H1 (cell line): ENCODE measurements at regions not wholly inside any gene's neighbourhood (a gene's known extent, or its start where the extent isn't known, plus 50 kb on each side); places are given as distances from the start of the nearest gene placed in this dataset.

Source experiments
- CTCF ChIA-PET: fragments of 300-600 bp; sonication (Branson Sonifier 250); formaldehyde crosslinking; loops from one replicate; lab custom pipeline; 2021; ENCODE audit not compliant: partially characterized antibody; lab: Charles Lee
- POLR2A ChIA-PET: fragments of 300-600 bp; sonication (Branson Sonifier 250); formaldehyde crosslinking; loops from one replicate; lab custom pipeline; 2021; ENCODE audit warnings: inconsistent platforms; ENCODE audit not compliant: partially characterized antibody; lab: Charles Lee
- DNase-seq, 2 experiments: peaks; one replicate each; pipeline versions ENCODE4 v3.0.0 to v3.0.0-alpha.2; 2010 to 2022; ENCODE audit warnings: low spot score in 2 of 2, low read depth in 1 of 2, mixed read lengths in 1 of 2
- FAIRE-seq: peaks from 2 replicates; lab custom pipeline; 2011; peaks lifted over from hg19 to GRCh38; lab: Jason Lieb, UNC
- H2AFZ ChIP-seq: 2 replicates; pipeline ENCODE4 v1.8.1; 2012; ENCODE audit warnings: low read length, inconsistent platforms
- H2AK5ac ChIP-seq: 2 replicates; pipeline ENCODE4 v1.6.1; 2013; ENCODE audit warnings: low read depth, low read length
- H2BK120ac ChIP-seq: replicated peaks from 2 replicates; pipeline ENCODE3; 2013; ENCODE audit warnings: low read depth, low read length, inconsistent platforms
- H2BK12ac ChIP-seq: 2 replicates; pipeline ENCODE4 v1.6.1; 2013; ENCODE audit warnings: low read depth, low read length
- H2BK15ac ChIP-seq: 2 replicates; pipeline ENCODE4 v1.6.1; 2013; ENCODE audit warnings: low read length
- H2BK20ac ChIP-seq: 2 replicates; pipeline ENCODE4 v1.6.1; 2013; ENCODE audit warnings: low read length
- H2BK5ac ChIP-seq: 2 replicates; pipeline ENCODE4 v1.6.1; 2013; ENCODE audit warnings: low read depth, low read length
- H3K14ac ChIP-seq: 2 replicates; pipeline ENCODE4 v1.6.1; 2013; ENCODE audit warnings: inconsistent platforms; ENCODE audit not compliant: insufficient read length
- H3K18ac ChIP-seq: 2 replicates; pipeline ENCODE4 v1.6.1; 2013; ENCODE audit warnings: low read length; ENCODE audit errors: extremely low read depth
- H3K23ac ChIP-seq: 2 replicates; pipeline ENCODE4 v1.6.1; 2013; ENCODE audit warnings: inconsistent platforms; ENCODE audit not compliant: insufficient read length
- H3K23me2 ChIP-seq: 2 replicates; pipeline ENCODE4 v1.6.1; 2013; ENCODE audit warnings: low read depth, low read length
- H3K27ac ChIP-seq: 2 replicates; pipeline ENCODE4 v1.6.1; 2011; ENCODE audit warnings: low read depth, low read length, inconsistent platforms
- H3K27me3 ChIP-seq, 4 experiments: replicated peaks in 1 of 4; 1 replicate in 1 of 4; 2 replicates in 3 of 4; pipeline versions ENCODE4 v1.6.1 to v1.8.1; 2011 to 2013; ENCODE audit warnings: low read length in 3 of 4, mild to moderate bottlenecking in 3 of 4, inconsistent platforms in 2 of 4, mixed read lengths in 2 of 4, moderate library complexity in 1 of 4; ENCODE audit not compliant: control insufficient read depth in 3 of 4, insufficient read depth in 3 of 4; ENCODE audit errors: extremely low read depth in 1 of 4
- H3K36me3 ChIP-seq, 4 experiments: 2 replicates each; pipeline versions ENCODE4 v1.6.1 to v1.8.1; 2011 to 2013; ENCODE audit warnings: mild to moderate bottlenecking in 4 of 4, low read length in 3 of 4, moderate library complexity in 2 of 4, control low read depth in 1 of 4, inconsistent platforms in 1 of 4; ENCODE audit not compliant: insufficient read depth in 4 of 4, control insufficient read depth in 2 of 4
- H3K4ac ChIP-seq: replicated peaks from 2 replicates; pipeline ENCODE3; 2013; ENCODE audit warnings: low read length, low read depth, mixed read lengths, inconsistent platforms; ENCODE audit not compliant: insufficient read length
- H3K4me1 ChIP-seq, 4 experiments: replicated peaks in 1 of 4; 1 replicate in 1 of 4; 2 replicates in 3 of 4; pipeline versions ENCODE4 v1.6.1 to v1.8.1; 2011 to 2013; ENCODE audit warnings: low read length in 3 of 4, inconsistent platforms in 2 of 4, mixed read lengths in 1 of 4; ENCODE audit not compliant: insufficient read depth in 4 of 4, control insufficient read depth in 3 of 4
- H3K4me2 ChIP-seq, 2 experiments: 2 replicates each; pipeline versions ENCODE4 v1.6.1 to v1.8.1; 2011 to 2013; ENCODE audit warnings: low read depth in 2 of 2, low read length in 2 of 2, control low read depth in 1 of 2, inconsistent platforms in 1 of 2, mild to moderate bottlenecking in 1 of 2; ENCODE audit not compliant: insufficient read depth in 1 of 2
- H3K4me3 ChIP-seq, 4 experiments: fragments of 200-600, 300-600 bp in 1 of 4; sonication (generic), shearing (Covaris generic), sonication (Bioruptor Twin) in 1 of 4; 2 replicates each; pipeline versions ENCODE4 v1.5.1 to v1.8.1; 2011 to 2016; ENCODE audit warnings: low read length in 4 of 4, low read depth in 3 of 4, control low read depth in 2 of 4, inconsistent platforms in 2 of 4, mild to moderate bottlenecking in 2 of 4, mixed read lengths in 1 of 4, moderate library complexity in 1 of 4; ENCODE audit not compliant: insufficient read depth in 2 of 4; ENCODE audit errors: extremely low read depth in 1 of 4
- H3K56ac ChIP-seq: replicated peaks from 2 replicates; pipeline ENCODE3; 2013; ENCODE audit warnings: low read depth, mild to moderate bottlenecking, mixed read lengths, low read length, inconsistent platforms; ENCODE audit not compliant: insufficient read length
- H3K79me1 ChIP-seq: 2 replicates; pipeline ENCODE4 v1.6.1; 2013; ENCODE audit warnings: low read depth, low read length, control low read depth
- H3K79me2 ChIP-seq, 2 experiments: 2 replicates each; pipeline versions ENCODE4 v1.6.1 to v1.8.1; 2012 to 2013; ENCODE audit warnings: low read length in 2 of 2, mild to moderate bottlenecking in 2 of 2, inconsistent platforms in 1 of 2; ENCODE audit not compliant: insufficient read depth in 2 of 2, control insufficient read depth in 1 of 2
- H3K9ac ChIP-seq, 4 experiments: replicated peaks in 1 of 4; 1 replicate in 1 of 4; 2 replicates in 3 of 4; pipeline versions ENCODE4 v1.6.1 to v1.8.1; 2011 to 2013; ENCODE audit warnings: low read depth in 3 of 4, low read length in 3 of 4, control low read depth in 2 of 4, mild to moderate bottlenecking in 2 of 4, moderate library complexity in 2 of 4, inconsistent platforms in 1 of 4; ENCODE audit errors: extremely low read depth in 1 of 4
- H3K9me3 ChIP-seq, 2 experiments: 2 replicates each; pipeline versions ENCODE4 v1.6.1 to v1.8.1; 2012 to 2013; ENCODE audit warnings: mild to moderate bottlenecking in 2 of 2, moderate library complexity in 2 of 2, control low read depth in 1 of 2, inconsistent platforms in 1 of 2, low read depth in 1 of 2, low read length in 1 of 2, mixed read lengths in 1 of 2; ENCODE audit not compliant: insufficient read depth in 2 of 2
- H4K20me1 ChIP-seq, 2 experiments: replicated peaks in 1 of 2; 2 replicates each; pipeline versions ENCODE3 to v1.8.1; 2011 to 2013; ENCODE audit warnings: inconsistent platforms in 2 of 2, low read length in 2 of 2, mild to moderate bottlenecking in 1 of 2; ENCODE audit not compliant: insufficient read depth in 2 of 2, control insufficient read depth in 1 of 2
- H4K5ac ChIP-seq: 2 replicates; pipeline ENCODE4 v1.6.1; 2013; ENCODE audit warnings: low read length, low read depth, mixed read lengths, inconsistent platforms; ENCODE audit not compliant: insufficient read length
- H4K8ac ChIP-seq: 2 replicates; pipeline ENCODE4 v1.8.0; 2013; ENCODE audit warnings: mild to moderate bottlenecking, moderate library complexity, low read length, inconsistent platforms; ENCODE audit not compliant: insufficient read depth; ENCODE audit errors: extremely low read depth
- H4K91ac ChIP-seq: replicated peaks from 2 replicates; pipeline ENCODE3; 2013; ENCODE audit warnings: low read length, mixed read lengths, inconsistent platforms; ENCODE audit not compliant: insufficient read length
- EP300 ChIP-seq, 2 experiments: IDR thresholded peaks; 1 replicate in 1 of 2; 2 replicates in 1 of 2; pipeline ENCODE4 v1.6.1; 2011 to 2012; ENCODE audit warnings: low read depth in 2 of 2, low read length in 2 of 2, mild to moderate bottlenecking in 2 of 2, borderline replicate concordance in 1 of 2, inconsistent platforms in 1 of 2, moderate library complexity in 1 of 2
- GABPA ChIP-seq: IDR thresholded peaks from 2 replicates; pipeline ENCODE4 v1.6.1; 2011; ENCODE audit warnings: mild to moderate bottlenecking, low read length, moderate library complexity, borderline replicate concordance; ENCODE audit not compliant: insufficient read depth
- MAFK ChIP-seq: IDR thresholded peaks from 2 replicates; pipeline ENCODE4 v1.6.1; 2012; ENCODE audit warnings: low read depth, mild to moderate bottlenecking, improper control_type of control experiment, low read length
- RXRA ChIP-seq: IDR thresholded peaks from 2 replicates; pipeline ENCODE4 v1.6.1; 2011; ENCODE audit warnings: low read depth, mild to moderate bottlenecking, low read length, moderate library complexity; ENCODE audit not compliant: insufficient read depth
- SRF ChIP-seq: IDR thresholded peaks from 2 replicates; pipeline ENCODE4 v1.6.1; 2011; ENCODE audit warnings: mild to moderate bottlenecking, low read depth, low read length, moderate library complexity
- TAF1 ChIP-seq: IDR thresholded peaks from 2 replicates; pipeline ENCODE4 v1.6.1; 2011; ENCODE audit warnings: mild to moderate bottlenecking, low read depth, low read length
- WGBS, 2 experiments: shearing (Covaris generic) in 1 of 2; methylation state at CpG; one replicate each; pipeline versions ENCODE4 v1.1.6 to v1.1.7; 2013 to 2015; ENCODE audit warnings: low lambda C conversion rate in 2 of 2, mixed read lengths in 2 of 2, inconsistent platforms in 1 of 2, low coverage in 1 of 2, missing lambda C conversion rate in 1 of 2; ENCODE audit not compliant: insufficient replicate concordance in 2 of 2, insufficient coverage in 1 of 2, insufficient read length in 1 of 2; ENCODE audit errors: extremely low coverage in 1 of 2, missing lambda C conversion rate in 1 of 2; 5-methylcytosine and 5-hydroxymethylcytosine counted together

- Histone ChIP-seq H3K27ac (no peak overlapping the region), H3K27me3 (no peaks in the 10 kb centered on the region), H4K20me1 (no peaks in the 10 kb centered on the region), H3K23ac (no peak overlapping the region), H3K79me1 (0 out of 2 replicates have a peak, but pooled peaks cover 2% of the 10 kb centered on the region), H3K23me2 (no peaks in the 10 kb centered on the region), H2AFZ (no peak overlapping the region), H3K4me1 (no peaks in the 10 kb centered on the region), H3K4ac (no peak overlapping the region), H2BK20ac (no peak overlapping the region), H3K9me3 (no peaks in the 10 kb centered on the region), H4K91ac (no peak overlapping the region), H4K8ac (no peak overlapping the region), H2BK15ac (no peak overlapping the region), H3K9ac (no peak overlapping the region), H3K56ac (no peak overlapping the region), H3K79me2 (no peaks in the 10 kb centered on the region), H4K5ac (no peak overlapping the region), H3K18ac (no peak overlapping the region), H2BK5ac (no peak overlapping the region), H2BK120ac (no peak overlapping the region), H3K36me3 (no peaks in the 10 kb centered on the region), H3K14ac (no peak overlapping the region), H2AK5ac (no peak overlapping the region), H3K4me3 (no peak overlapping the region), H3K4me2 (no peak overlapping the region), H2BK12ac (no peak overlapping the region)
- WGBS, 2 experiments = 88% methylated on average over 2 of the region's 2 CpGs; no CpG with 5 or more reads in 1 of the 2 experiments
- no peak for DNase-seq
- ChIA-PET CTCF (interaction anchor here (1.1 kb wide), 1 partner anchor 10 kb away, joined by 4 read pairs; no protein-coding TSS in a partner anchor), POLR2A (no interaction called here)
- no peak for TF ChIP-seq GABPA
- no peak for TF ChIP-seq TAF1
- no peak for TF ChIP-seq MAFK
- TF ChIP-seq SRF = no peak
- TF ChIP-seq RXRA = no peak
- TF ChIP-seq EP300 (IDR thresholded peaks at IDR 0.05; ENCODE audit: borderline replicate concordance in 1 of 2, low read depth in 2 of 2, low read length in 2 of 2) = no peak
- FAIRE-seq = no peak
Measured at GRCh38 chr14:41257476-41257875, 349.2 kb upstream of the LRFN5 start.
